Testis (tissue), 2 donors: ENCODE measurements at regions not wholly inside any gene's neighbourhood (a gene's known extent, or its start where the extent isn't known, plus 50 kb on each side); places are given as distances from the start of the nearest gene placed in this dataset.

Experiments used
- POLR2A ChIP-seq: fragments of 450-650 bp; IDR thresholded peaks from one replicate; pipeline ENCODE4 v1.6.1; 2017; ENCODE audit warnings: antibody characterized with exemption, mild to moderate bottlenecking, moderate library complexity
- TF ChIP-seq, protein P1 (sequence below), 3 experiments: fragments of 450-650 bp in 2 of 3; fragments of 200-600 bp in 1 of 3; sonication (generic) in 1 of 3; IDR thresholded peaks; one replicate each; pipeline ENCODE4 v1.5.1; 2016 to 2019; ENCODE audit warnings: antibody characterized with exemption in 3 of 3, mild to moderate bottlenecking in 2 of 3, moderate library complexity in 1 of 3

GRCh38 chr2:181174611-181175580, 194.5 kb downstream of the UBE2E3 start:
- no peak for TF ChIP-seq POLR2A
- TF ChIP-seq, protein P1, sequence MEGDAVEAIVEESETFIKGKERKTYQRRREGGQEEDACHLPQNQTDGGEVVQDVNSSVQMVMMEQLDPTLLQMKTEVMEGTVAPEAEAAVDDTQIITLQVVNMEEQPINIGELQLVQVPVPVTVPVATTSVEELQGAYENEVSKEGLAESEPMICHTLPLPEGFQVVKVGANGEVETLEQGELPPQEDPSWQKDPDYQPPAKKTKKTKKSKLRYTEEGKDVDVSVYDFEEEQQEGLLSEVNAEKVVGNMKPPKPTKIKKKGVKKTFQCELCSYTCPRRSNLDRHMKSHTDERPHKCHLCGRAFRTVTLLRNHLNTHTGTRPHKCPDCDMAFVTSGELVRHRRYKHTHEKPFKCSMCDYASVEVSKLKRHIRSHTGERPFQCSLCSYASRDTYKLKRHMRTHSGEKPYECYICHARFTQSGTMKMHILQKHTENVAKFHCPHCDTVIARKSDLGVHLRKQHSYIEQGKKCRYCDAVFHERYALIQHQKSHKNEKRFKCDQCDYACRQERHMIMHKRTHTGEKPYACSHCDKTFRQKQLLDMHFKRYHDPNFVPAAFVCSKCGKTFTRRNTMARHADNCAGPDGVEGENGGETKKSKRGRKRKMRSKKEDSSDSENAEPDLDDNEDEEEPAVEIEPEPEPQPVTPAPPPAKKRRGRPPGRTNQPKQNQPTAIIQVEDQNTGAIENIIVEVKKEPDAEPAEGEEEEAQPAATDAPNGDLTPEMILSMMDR (IDR thresholded peaks at IDR 0.05): no peak
